Activated naive CD8-positive, alpha-beta T cell treated with anti-CD3 and anti-CD28 coated beads, Interleukin-2, amount 10 ng/mL, durations not matched to agents 7 days and 5 days (primary cell): ENCODE measurements at regions not wholly inside any gene's neighbourhood (a gene's known extent, or its start where the extent isn't known, plus 50 kb on each side); places are given as distances from the start of the nearest gene placed in this dataset.
"Not testable (repeated sequence)": the region's sequence is repeated elsewhere in the genome, so short reads cannot be mapped to it uniquely, and the experiment has no call there.

ENCODE experiments used
- ATAC-seq: fragments of 150-1000 bp; cut with Tn5 transposase; one replicate; pipeline ENCODE4 v1.10.0; 2021; ENCODE audit warnings: low read depth, moderate library complexity
- POLR2A ChIA-PET: fragments of 350-600 bp; sonication (Branson Sonifier 250); formaldehyde crosslinking; loops from one replicate; lab custom pipeline; 2021; ENCODE audit warnings: antibody characterized with exemption; lab: Charles Lee
- DNase-seq: peaks from one replicate; pipeline ENCODE4 v3.0.0; 2021
- H3K27ac Mint-ChIP-seq: one replicate; pipeline ENCODE4 v1.8.0; 2022; ENCODE audit warnings: mild to moderate bottlenecking, mixed read lengths
- H3K27me3 Mint-ChIP-seq: one replicate; pipeline ENCODE4 v1.8.0; 2022; ENCODE audit warnings: mild to moderate bottlenecking, moderate library complexity, mixed read lengths
- H3K36me3 Mint-ChIP-seq: one replicate; pipeline ENCODE4 v1.8.0; 2021; ENCODE audit warnings: mild to moderate bottlenecking, mixed read lengths
- H3K4me1 Mint-ChIP-seq: one replicate; pipeline ENCODE4 v1.8.0; 2021; ENCODE audit warnings: mixed read lengths
- H3K4me3 Mint-ChIP-seq: one replicate; pipeline ENCODE4 v1.8.0; 2022; ENCODE audit warnings: mild to moderate bottlenecking, moderate library complexity, mixed read lengths
- H3K9me3 Mint-ChIP-seq: one replicate; pipeline ENCODE4 v1.8.0; 2021; ENCODE audit warnings: mixed read lengths

GRCh38 chr5:62931153-62931950 is 352.7 kb downstream of the LRRC70 start:
- no peak for ATAC-seq

DNA sequence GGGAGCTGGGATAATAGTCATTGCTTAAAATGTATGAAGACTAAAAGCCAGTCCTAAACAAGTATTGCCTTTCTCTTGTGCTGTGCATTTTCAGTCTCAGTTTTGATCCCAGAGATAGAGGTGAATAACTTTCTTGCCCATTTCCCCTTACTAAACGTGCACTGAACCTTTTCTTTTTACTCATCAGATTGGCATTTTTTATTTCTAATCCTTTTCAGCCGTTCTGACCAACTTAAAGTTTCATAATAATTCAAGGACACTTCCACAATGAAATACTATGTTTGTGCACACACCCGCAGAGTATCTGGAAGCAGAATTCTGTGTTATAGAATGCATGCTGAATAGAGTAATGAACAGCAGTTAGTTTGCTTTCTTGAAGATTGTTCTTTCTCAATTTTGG is 343.6 kb downstream of the LRRC70 start:
- Mint-ChIP-seq H3K27me3 (peaks cover 2% of the 10 kb centered on the region), H3K27ac (no peak overlapping the region), H3K9me3 (no peaks in the 10 kb centered on the region), H3K36me3 (no peaks in the 10 kb centered on the region), H3K4me1 (no peaks in the 10 kb centered on the region), H3K4me3 (no peak overlapping the region)
- ATAC-seq = no peak
- DNase-seq = no peak
- POLR2A ChIA-PET = no interaction called here

More at GRCh38 chr5:62931153-62931950, 352.7 kb downstream of the LRRC70 start:
- Mint-ChIP-seq H3K4me3 (no peak overlapping the region), H3K27me3 (no peaks in the 10 kb centered on the region), H3K4me1 (no peaks in the 10 kb centered on the region), H3K36me3 (no peaks in the 10 kb centered on the region), H3K27ac (no peak overlapping the region), H3K9me3 (no peaks in the 10 kb centered on the region)
- no peak for DNase-seq
- POLR2A ChIA-PET = no interaction called here

DNA sequence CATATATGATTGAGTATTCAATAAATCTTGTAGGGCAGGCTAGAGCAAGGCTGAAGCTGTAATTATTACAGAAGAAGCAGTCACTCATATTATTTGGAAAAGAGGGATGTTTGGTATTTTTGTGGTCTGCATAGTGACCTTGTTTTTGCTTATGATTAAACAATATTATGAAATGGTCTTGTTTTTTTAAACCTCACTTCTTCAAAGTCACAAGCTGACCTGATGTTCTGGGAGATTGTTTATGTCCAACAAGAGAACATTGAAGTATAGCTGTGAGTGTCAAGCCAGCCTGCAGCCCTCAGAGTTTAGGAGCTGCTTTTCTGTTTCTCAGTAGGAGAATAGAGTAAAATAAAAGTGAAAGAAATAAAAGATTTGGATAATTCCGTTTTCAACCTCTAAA is 342.2 kb downstream of the LRRC70 start:
- POLR2A ChIA-PET = no interaction called here
- no peak for DNase-seq
- Mint-ChIP-seq H3K4me3 (no peak overlapping the region), H3K9me3 (no peaks in the 10 kb centered on the region), H3K27ac (no peak overlapping the region), H3K36me3 (no peaks in the 10 kb centered on the region), H3K4me1 (no peaks in the 10 kb centered on the region), H3K27me3 (peaks cover 2% of the 10 kb centered on the region)
- no peak for ATAC-seq

- Mint-ChIP-seq H3K27ac (no peak overlapping the region), H3K36me3 (no peaks in the 10 kb centered on the region), H3K27me3 (no peaks in the 10 kb centered on the region), H3K9me3 (peaks cover 1% of the 10 kb centered on the region), H3K4me1 (no peaks in the 10 kb centered on the region), H3K4me3 (no peak overlapping the region)
- DNase-seq (no peak), ATAC-seq (no peak)
- POLR2A ChIA-PET = no interaction called here
Observed at GRCh38 chr5:62909326-62909725, 330.7 kb downstream of the LRRC70 start.

GRCh38 chr5:62902126-62902525 is 323.5 kb downstream of the LRRC70 start:
- H3K27ac Mint-ChIP-seq = no peak overlapping the region
- ATAC-seq = no peak
- H3K9me3 Mint-ChIP-seq = no peaks in the 10 kb centered on the region
- POLR2A ChIA-PET = no interaction called here
- H3K36me3 Mint-ChIP-seq = no peaks in the 10 kb centered on the region
- H3K27me3 Mint-ChIP-seq = peaks cover 2% of the 10 kb centered on the region
- H3K4me1 Mint-ChIP-seq = no peaks in the 10 kb centered on the region
- no peak for DNase-seq
- H3K4me3 Mint-ChIP-seq = no peak overlapping the region

DNA sequence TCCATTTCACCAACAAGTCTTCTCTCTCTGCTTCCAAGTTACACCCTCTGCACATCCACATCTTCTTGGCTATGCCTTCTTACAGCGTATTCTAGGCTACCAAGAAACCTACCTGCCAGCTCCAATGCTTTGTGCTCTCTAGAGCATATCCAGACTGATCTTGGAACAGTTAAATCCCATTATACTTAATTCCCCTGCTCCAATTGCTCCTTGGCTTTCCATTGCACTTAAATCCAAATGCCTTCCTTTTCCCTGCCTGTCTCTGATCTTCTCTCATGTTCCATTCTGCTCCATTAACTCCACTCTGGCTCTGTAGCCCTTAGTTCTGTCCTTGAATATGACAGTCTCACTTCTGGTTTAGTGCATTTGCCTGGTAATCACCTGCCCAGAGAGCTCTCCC is 322.4 kb downstream of the LRRC70 start:
- H3K9me3 Mint-ChIP-seq = no peaks in the 10 kb centered on the region
- no peak for ATAC-seq

DNA sequence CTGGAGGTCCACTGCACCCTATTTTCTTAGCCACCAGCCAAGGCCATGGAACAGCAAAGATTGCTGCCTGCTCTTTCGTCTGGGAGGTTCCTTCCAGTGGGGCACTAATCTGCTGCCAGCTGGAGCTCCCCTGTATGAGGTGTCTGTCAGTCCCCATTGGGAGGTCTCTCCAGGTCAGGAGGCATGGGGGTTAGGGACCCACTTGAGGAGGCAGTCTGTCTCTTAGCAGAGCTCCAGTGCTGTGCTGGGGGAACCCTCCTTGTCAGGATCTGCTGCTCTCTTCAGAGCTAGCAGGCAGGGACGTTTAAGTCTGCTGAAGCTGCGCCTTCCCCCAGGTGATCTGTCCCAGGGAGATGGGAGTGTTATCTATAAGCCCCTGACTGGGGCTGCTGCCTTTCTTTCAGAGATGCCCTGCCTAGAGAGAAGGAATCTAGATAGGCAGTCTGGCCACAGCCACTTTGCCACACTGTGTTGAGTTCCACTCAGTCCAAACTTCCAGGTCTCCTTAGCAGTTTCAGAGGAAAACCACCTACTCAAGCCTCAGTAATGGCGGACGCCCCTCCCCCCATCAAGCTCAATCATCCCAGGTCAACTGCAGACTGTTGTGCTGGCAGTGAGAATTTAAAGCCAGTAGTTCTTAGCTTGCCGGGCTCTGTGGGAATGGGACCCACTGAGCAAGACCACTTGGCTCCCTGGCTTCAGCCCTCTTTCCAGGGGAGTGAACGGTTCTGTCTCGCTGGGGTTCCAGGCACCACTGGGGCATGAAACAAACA is 317.7 kb downstream of the LRRC70 start:
- Mint-ChIP-seq H3K27ac (no peak overlapping the region), H3K27me3 (no peaks in the 10 kb centered on the region), H3K36me3 (no peaks in the 10 kb centered on the region), H3K4me3 (no peak overlapping the region), H3K4me1 (no peaks in the 10 kb centered on the region), H3K9me3 (no peaks in the 10 kb centered on the region)
- DNase-seq (no peak), ATAC-seq (no peak)
- POLR2A ChIA-PET = no interaction called here

More for the DNA sequence above, 322.4 kb downstream of the LRRC70 start:
- no peaks in the 10 kb centered on the region for H3K4me1 Mint-ChIP-seq
- POLR2A ChIA-PET = no interaction called here
- DNase-seq = no peak
- H3K27ac Mint-ChIP-seq = no peak overlapping the region
- no peak overlapping the region for H3K4me3 Mint-ChIP-seq
- H3K36me3 Mint-ChIP-seq = no peaks in the 10 kb centered on the region
- peaks cover 2% of the 10 kb centered on the region for H3K27me3 Mint-ChIP-seq

- Mint-ChIP-seq H3K4me1 (no peaks in the 10 kb centered on the region), H3K4me3 (no peak overlapping the region), H3K27me3 (no peaks in the 10 kb centered on the region), H3K36me3 (no peaks in the 10 kb centered on the region), H3K27ac (no peak overlapping the region), H3K9me3 (no peaks in the 10 kb centered on the region)
- POLR2A ChIA-PET = no interaction called here
- DNase-seq (no peak), ATAC-seq (no peak)
Observed at GRCh38 chr5:62886603-62887315, 308.1 kb downstream of the LRRC70 start.

DNA sequence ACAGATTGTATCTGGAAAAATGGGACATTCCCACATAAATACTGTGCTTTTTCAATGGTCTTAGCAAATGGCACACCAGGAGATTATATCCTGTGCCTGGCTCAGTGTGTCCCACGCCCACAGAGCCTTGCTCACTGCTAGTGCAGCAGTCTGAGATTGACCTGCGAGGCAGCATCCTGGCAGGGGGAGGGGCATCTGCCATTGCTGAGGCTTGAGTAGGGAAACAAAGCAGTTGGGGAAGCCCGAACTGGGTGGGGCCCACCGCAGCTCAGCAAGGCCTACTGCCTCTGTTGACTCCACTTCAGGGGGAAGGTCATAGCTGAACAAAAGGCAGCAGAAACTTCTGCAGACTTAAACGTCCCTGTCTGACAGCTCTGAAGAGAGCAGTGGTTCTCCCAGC is 258.7 kb downstream of the LRRC70 start:
- DNase-seq, ATAC-seq, H3K27me3 Mint-ChIP-seq, H3K4me1 Mint-ChIP-seq, H3K36me3 Mint-ChIP-seq, H3K9me3 Mint-ChIP-seq, H3K27ac Mint-ChIP-seq, H3K4me3 Mint-ChIP-seq, POLR2A ChIA-PET: not testable (repeated sequence)

DNA sequence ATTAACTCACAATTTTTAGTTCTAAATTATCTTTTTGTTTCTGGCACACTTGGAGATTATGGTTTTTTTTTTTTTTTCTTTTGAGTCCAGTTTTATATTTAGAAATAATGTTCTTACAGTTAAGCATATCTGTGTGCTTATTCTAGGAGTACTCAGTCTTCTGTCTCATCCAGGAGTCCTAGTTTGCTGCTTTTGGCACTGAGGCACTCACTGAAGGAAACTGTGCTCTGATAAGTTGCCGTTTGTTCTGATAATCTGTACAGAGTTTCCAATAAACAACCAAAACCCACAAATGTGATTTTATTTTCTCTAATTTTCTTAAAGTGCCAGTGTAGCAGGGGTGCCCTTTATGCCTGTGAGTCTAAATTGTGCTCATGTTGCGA is 251.0 kb downstream of the LRRC70 start:
- no peaks in the 10 kb centered on the region for H3K27me3 Mint-ChIP-seq
- no peak overlapping the region for H3K27ac Mint-ChIP-seq
- H3K4me1 Mint-ChIP-seq = no peaks in the 10 kb centered on the region
- no peak overlapping the region for H3K4me3 Mint-ChIP-seq
- POLR2A ChIA-PET = no interaction called here
- no peak for DNase-seq
- no peaks in the 10 kb centered on the region for H3K36me3 Mint-ChIP-seq
- H3K9me3 Mint-ChIP-seq = no peaks in the 10 kb centered on the region
- ATAC-seq = no peak

DNA sequence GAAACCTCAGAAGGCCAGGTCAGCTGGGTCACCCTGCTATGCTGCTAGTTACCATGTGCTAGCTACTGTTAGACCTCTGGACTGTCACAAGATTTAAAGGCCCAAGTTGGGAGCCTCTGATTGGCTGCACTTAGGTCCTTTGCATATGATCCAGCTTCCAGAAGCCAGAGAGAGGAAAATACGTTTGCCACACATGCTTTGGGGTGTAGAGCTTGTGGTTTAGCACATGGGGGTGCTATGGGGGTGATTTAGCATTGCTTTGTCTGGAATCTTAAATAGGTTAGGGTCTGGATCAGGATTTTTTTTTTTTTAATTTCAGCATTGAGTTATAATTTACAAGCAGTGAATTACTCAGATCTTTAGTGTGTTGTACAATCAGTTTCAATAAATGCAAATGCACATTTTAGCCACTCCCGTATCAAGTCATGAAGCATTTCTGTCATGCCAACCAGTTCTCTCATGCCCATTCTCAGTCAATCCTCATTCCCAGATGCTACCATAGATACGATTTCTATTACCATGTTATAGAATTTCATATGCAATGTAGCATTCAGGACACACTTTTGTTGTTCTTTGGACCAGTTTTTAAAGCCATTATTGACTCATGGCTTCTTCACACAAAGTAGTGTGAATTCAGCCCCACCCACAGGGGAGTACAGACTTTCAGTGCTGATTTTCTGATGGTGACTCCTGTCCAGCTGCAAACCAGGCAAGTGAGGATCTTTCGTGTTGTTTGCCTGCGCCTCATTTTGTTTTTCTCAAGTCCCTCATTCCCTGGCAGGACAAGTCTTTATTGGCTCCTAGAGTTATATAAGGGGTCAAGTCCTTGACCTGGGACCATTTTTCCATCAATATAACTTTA is 250.4 kb downstream of the LRRC70 start:
- ATAC-seq (no peak), DNase-seq (no peak)
- Mint-ChIP-seq H3K4me3 (no peak overlapping the region), H3K4me1 (no peaks in the 10 kb centered on the region), H3K36me3 (no peaks in the 10 kb centered on the region), H3K27me3 (no peaks in the 10 kb centered on the region), H3K27ac (no peak overlapping the region), H3K9me3 (no peaks in the 10 kb centered on the region)
- POLR2A ChIA-PET = no interaction called here

- ATAC-seq = no peak
- H3K36me3 Mint-ChIP-seq = no peaks in the 10 kb centered on the region
- POLR2A ChIA-PET = no interaction called here
- no peaks in the 10 kb centered on the region for H3K27me3 Mint-ChIP-seq
- no peak overlapping the region for H3K27ac Mint-ChIP-seq
- no peak overlapping the region for H3K4me3 Mint-ChIP-seq
- no peaks in the 10 kb centered on the region for H3K9me3 Mint-ChIP-seq
- H3K4me1 Mint-ChIP-seq = no peaks in the 10 kb centered on the region
- no peak for DNase-seq
Observed at GRCh38 chr5:62825623-62826220, 247.1 kb downstream of the LRRC70 start.

DNA sequence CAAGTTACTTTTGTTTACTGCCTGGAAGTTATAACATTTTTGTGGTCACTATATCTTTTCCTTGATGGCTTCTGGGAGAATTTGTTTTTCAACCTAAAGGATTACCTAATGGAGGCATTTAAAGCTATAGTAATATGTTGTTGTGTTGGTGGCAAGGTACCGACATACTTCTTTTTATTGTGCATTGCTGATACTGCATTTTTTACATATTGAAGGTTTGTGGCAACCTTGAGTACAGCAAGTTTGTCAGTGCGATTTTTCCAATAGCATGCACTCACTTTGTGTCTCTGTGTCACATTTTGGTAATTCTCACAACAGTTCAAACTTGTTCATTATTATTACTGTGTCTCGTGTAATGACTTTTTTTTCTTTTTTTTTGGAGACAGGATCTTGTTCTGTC is 246.3 kb downstream of the LRRC70 start:
- POLR2A ChIA-PET = no interaction called here
- DNase-seq = no peak
- ATAC-seq = no peak
- no peak overlapping the region for H3K27ac Mint-ChIP-seq
- H3K36me3 Mint-ChIP-seq = no peaks in the 10 kb centered on the region
- no peak overlapping the region for H3K4me3 Mint-ChIP-seq
- no peaks in the 10 kb centered on the region for H3K27me3 Mint-ChIP-seq
- no peaks in the 10 kb centered on the region for H3K4me1 Mint-ChIP-seq
- H3K9me3 Mint-ChIP-seq = no peaks in the 10 kb centered on the region
